ENCODE measurements at regions not wholly inside any gene's neighbourhood (a gene's known extent, or its start where the extent isn't known, plus 50 kb on each side); places are given as distances from the start of the nearest gene placed in this dataset.

- H3K36me3 Mint-ChIP-seq (ENCODE audit: low read depth) = no peaks in the 10 kb centered on the region
- CTCF ChIA-PET = no interaction called here
- TF ChIP-seq CTCF (IDR thresholded peaks at IDR 0.05) = no peak
- no peaks in the 10 kb centered on the region for H3K9me3 Mint-ChIP-seq
- H3K4me3 Mint-ChIP-seq = no peak overlapping the region
- no peak overlapping the region for H3K27ac Mint-ChIP-seq
- H3K27me3 Mint-ChIP-seq = no peaks in the 10 kb centered on the region
- no peak for DNase-seq
- POLR2A ChIA-PET = no interaction called here
- H3K4me1 Mint-ChIP-seq (ENCODE audit: low read depth) = peaks cover 18% of the 10 kb centered on the region
- intact Hi-C loops (cut with micrococcal nuclease) = no loop called here
- no peak for ATAC-seq
These were observed 53.2 kb upstream of the KLF13 start for GRCh38 chr15:31273258-31273941.

- no peak overlapping the region for H3K27ac Mint-ChIP-seq
- no peaks in the 10 kb centered on the region for H3K36me3 Mint-ChIP-seq (ENCODE audit: low read depth)
- intact Hi-C loops (cut with micrococcal nuclease) = no loop called here
- peaks cover 21% of the 10 kb centered on the region for H3K4me1 Mint-ChIP-seq (ENCODE audit: low read depth)
- no peak for TF ChIP-seq CTCF (IDR thresholded peaks at IDR 0.05)
- no peaks in the 10 kb centered on the region for H3K9me3 Mint-ChIP-seq
- no peaks in the 10 kb centered on the region for H3K27me3 Mint-ChIP-seq
- ChIA-PET CTCF (interaction anchor here (1.1 kb wide), 1 partner anchor 17 kb away, joined by 3 read pairs; no protein-coding TSS in a partner anchor), POLR2A (no interaction called here)
- ATAC-seq (no peak), DNase-seq (no peak)
- H3K4me3 Mint-ChIP-seq = no peak overlapping the region
These were observed 51.9 kb upstream of the KLF13 start for GRCh38 chr15:31274496-31275330.

GRCh38 chr15:31275331-31276262 lies 51.0 kb upstream of the KLF13 start:
- intact Hi-C loops (cut with micrococcal nuclease) = no loop called here
- no peaks in the 10 kb centered on the region for H3K36me3 Mint-ChIP-seq (ENCODE audit: low read depth)
- H3K4me1 Mint-ChIP-seq (ENCODE audit: low read depth) = peaks cover 21% of the 10 kb centered on the region
- ChIA-PET CTCF (interaction anchor here (1.1 kb wide), 1 partner anchor 16 kb away, joined by 3 read pairs; no protein-coding TSS in a partner anchor), POLR2A (no interaction called here)
- ATAC-seq = no peak
- no peaks in the 10 kb centered on the region for H3K27me3 Mint-ChIP-seq
- no peaks in the 10 kb centered on the region for H3K9me3 Mint-ChIP-seq
- H3K4me3 Mint-ChIP-seq = no peak overlapping the region
- no peak overlapping the region for H3K27ac Mint-ChIP-seq
- DNase-seq = no peak
- TF ChIP-seq CTCF (IDR thresholded peaks at IDR 0.05) = no peak

- no peaks in the 10 kb centered on the region for H3K27me3 Mint-ChIP-seq
- intact Hi-C loops (cut with micrococcal nuclease) = no loop called here
- no peaks in the 10 kb centered on the region for H3K9me3 Mint-ChIP-seq
- H3K36me3 Mint-ChIP-seq (ENCODE audit: low read depth) = no peaks in the 10 kb centered on the region
- ChIA-PET POLR2A (no interaction called here), CTCF (interaction anchor here (1.2 kb wide), 1 partner anchor 61 kb away, joined by 4 read pairs; no protein-coding TSS in a partner anchor)
- H3K4me3 Mint-ChIP-seq = no peak overlapping the region
- no peak overlapping the region for H3K27ac Mint-ChIP-seq
- no peak for TF ChIP-seq CTCF (IDR thresholded peaks at IDR 0.05)
- DNase-seq (no peak), ATAC-seq (no peak)
- peaks cover 14% of the 10 kb centered on the region for H3K4me1 Mint-ChIP-seq (ENCODE audit: low read depth)
These were observed 49.9 kb upstream of the KLF13 start for GRCh38 chr15:31276596-31277298.
